ENCODE measurements at regions not wholly inside any gene's neighbourhood (a gene's known extent, or its start where the extent isn't known, plus 50 kb on each side); places are given as distances from the start of the nearest gene placed in this dataset.
"Not testable (repeated sequence)": the region's sequence is repeated elsewhere in the genome, so short reads cannot be mapped to it uniquely, and the experiment has no call there.

DNA sequence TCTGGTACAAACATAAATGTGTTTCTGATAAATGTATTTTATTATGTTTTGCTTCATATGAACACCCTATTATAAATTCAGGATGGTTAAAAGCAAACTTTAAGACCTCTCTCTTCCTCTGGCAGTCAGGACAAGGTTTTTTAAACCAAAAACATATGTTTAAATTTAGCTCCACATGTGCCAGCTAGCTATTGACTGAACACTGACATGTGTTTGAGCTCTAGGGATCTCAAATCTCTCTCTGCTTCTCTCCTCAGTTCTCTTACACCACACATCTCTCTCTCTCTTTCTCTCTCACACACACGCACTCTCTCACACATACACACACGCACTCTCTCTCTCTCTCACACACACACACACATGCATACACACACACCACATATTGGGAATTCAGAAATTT, 150.1 kb upstream of the RFX3 start:
- no peak for DNase-seq (ENCODE audit: extremely low read depth in 1 of 11, low read depth in 9 of 11, low spot score in 4 of 11)

- no peak for DNase-seq (ENCODE audit: extremely low read depth in 1 of 11, low read depth in 9 of 11, low spot score in 4 of 11)
These were observed 148.8 kb upstream of the RFX3 start for GRCh38 chr9:3674561-3674960.

DNA sequence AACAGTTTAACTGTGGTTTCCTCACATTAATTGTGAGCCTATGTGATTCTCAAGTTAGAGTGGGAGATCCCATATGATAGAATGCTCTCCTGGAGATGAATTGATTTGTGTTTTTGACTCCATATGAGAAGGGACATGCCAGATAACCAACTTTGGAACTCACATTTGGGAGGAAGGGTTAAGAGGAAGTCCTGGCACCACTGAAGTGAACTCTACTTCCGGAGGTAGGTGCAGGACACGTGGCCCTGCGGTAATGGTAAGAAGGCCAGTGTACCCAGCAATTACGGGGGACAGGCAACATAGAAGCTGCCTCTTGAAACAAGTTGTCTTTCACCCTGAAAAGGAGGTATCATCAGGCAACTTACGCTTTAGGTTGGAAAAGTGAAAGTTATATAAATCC, 146.6 kb upstream of the RFX3 start:
- DNase-seq (ENCODE audit: extremely low read depth in 1 of 11, low read depth in 9 of 11, low spot score in 4 of 11) = no peak

- no peak for DNase-seq (ENCODE audit: extremely low read depth in 1 of 11, low read depth in 9 of 11, low spot score in 4 of 11)
These were observed 138.2 kb upstream of the RFX3 start for GRCh38 chr9:3664044-3664443.

- DNase-seq (ENCODE audit: extremely low read depth in 1 of 11, low read depth in 9 of 11, low spot score in 4 of 11) = no peak
These were observed 136.9 kb upstream of the RFX3 start for GRCh38 chr9:3662671-3663070.

DNA sequence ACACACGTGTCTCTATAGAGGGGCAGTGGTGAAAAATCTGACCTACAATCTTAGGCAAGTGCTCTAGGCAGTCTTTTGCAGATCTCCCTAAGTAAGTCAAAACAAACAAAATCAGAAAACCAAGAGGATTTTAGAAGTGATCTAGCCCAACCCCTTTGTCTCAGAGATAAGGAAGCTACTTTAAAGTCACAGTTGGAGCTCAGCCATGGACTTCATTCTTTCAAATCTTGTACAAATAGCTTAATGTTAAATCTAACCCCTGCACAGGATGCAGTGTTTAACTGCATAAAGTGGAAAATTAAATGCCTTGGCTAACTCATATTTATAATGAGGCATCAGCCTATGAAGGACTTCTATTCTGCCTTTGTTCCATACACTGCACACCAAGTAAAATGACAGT, 135.1 kb upstream of the RFX3 start:
- DNase-seq (ENCODE audit: extremely low read depth in 1 of 11, low read depth in 9 of 11, low spot score in 4 of 11) = no peak

DNA sequence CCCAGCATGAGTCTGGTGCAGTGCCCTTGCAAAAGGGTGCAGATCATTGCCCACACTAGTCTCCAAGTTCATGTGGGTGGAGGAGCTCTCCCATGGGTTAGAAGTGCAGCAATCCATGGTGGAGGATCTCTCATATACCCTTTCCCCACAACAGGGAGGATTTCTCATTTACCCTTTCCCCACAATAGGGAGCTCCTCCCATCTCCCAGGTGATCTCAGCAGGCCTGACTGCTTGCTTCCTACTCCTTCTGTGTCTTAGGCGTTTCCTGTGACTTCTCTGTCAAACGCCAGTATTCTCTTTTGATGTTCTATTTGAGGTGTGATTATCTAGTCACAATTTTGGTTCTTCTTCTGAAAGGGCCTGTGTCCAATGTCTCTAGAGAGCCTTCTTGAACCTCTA, 133.8 kb upstream of the RFX3 start:
- no peak for DNase-seq (ENCODE audit: extremely low read depth in 1 of 11, low read depth in 9 of 11, low spot score in 4 of 11)

- DNase-seq (ENCODE audit: extremely low read depth in 1 of 11, low read depth in 9 of 11, low spot score in 4 of 11) = no peak
These were observed 133.2 kb upstream of the RFX3 start for GRCh38 chr9:3658964-3659363.

DNA sequence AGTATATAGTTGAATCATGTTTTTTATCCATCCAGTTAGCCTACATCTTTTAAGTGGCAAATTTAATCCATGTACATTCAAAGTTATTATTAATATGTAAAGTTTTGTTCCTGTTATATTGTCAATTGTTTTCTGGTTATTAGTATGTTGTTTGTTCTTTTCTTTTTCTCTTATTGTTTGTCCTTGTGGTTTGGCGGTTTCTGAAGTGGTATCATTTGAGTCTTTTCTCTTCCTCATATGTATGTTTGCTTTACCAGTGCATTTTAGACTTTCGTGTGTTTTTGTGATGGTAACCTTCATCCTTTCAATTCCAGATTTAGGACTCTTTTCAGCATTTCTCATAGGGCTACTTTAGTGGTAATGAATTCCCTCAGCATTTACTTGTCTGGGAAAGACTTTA, 130.4 kb upstream of the RFX3 start:
- no peak for DNase-seq (ENCODE audit: extremely low read depth in 1 of 11, low read depth in 9 of 11, low spot score in 4 of 11)

GRCh38 chr9:3650994-3651622, 125.3 kb upstream of the RFX3 start:
- DNase-seq (ENCODE audit: extremely low read depth in 1 of 11, low read depth in 9 of 11, low spot score in 4 of 11) = no peak

DNA sequence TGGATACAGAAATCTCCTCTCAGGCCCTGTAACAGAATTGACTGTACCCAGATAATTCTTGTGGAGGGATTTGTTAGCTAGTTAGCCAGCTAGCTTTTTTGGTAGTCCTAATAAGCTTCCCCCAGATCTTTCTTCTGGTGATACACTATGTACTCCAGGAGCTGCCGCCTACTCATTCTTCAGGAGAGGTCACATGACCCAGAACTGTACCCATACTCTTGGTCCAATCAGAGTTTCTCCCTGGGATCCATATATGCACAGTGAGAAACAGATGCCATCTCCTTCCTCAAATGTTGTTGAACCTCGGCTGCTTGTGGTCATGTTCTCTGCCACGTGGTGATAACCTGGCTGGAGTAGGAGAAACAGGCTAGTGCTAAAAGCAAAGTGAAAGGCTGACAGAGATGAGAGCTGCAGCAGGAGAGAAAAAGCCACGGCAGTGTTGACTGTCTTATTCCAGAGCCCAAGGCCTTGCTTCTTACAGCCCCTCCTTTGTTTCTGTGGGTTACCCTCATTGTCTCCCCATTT, 123.0 kb upstream of the RFX3 start:
- DNase-seq (ENCODE audit: extremely low read depth in 1 of 11, low read depth in 9 of 11, low spot score in 4 of 11) = no peak

- DNase-seq (ENCODE audit: extremely low read depth in 1 of 11, low read depth in 9 of 11, low spot score in 4 of 11) = no peak
These were observed 122.5 kb upstream of the RFX3 start for GRCh38 chr9:3648266-3648665.

DNA sequence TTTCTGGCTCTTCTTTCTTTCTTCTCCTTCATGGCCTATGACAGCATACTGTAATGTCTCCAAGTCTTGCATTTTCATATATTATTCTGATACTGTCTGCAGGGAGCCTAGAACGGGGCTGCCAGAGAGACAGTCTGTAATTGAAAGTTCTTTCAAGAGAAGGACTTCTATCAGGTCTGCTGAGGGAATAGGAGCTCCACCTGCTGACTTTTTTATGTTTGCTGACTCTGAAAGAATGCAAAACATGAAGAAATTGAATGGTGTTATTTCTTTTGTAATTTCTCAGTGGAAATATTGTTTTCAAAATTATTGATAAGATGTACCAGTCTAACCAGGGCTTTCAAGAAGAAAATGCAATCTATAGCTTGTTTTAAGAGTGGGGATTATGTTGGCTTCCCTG, 121.9 kb upstream of the RFX3 start:
- DNase-seq (ENCODE audit: extremely low read depth in 1 of 11, low read depth in 9 of 11, low spot score in 4 of 11) = no peak

DNA sequence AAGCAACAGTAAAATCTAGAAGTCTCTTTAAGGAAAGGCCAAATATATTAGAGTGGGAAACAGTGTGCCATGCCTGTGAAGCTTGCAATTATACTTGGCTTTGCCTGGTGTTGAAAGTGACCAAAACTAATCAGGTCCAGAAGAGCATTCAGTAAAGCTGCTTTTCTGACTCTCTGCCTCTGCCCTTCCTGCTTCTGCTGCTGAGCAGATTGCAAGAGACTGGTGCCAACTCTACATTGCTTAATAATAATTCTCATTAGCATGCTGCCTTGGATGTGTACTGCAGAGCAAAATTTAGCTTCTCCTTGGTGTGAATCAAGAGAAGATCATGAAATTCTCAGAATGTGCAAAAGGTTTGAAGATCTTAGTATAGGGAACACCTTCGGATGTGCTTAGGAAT, 120.4 kb upstream of the RFX3 start:
- no peak for DNase-seq (ENCODE audit: extremely low read depth in 1 of 11, low read depth in 9 of 11, low spot score in 4 of 11)

DNA sequence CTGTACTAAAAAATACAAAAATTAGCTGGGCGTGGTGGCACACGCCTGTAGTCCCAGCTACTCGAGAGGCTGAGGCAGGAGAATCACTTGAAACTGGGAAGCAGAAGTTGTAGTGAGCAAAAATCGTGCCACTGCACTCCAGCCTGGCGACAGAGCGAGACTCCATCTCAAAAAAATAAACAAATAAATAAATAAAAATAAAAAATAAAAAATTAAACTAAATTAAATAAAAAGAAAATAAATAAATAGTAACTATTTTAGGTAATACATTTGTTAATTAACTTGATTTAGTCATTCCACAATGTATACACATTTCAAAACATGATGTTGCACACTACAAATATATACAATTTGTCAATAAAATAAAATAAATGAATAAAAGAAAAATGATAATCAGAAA, 116.3 kb upstream of the RFX3 start:
- DNase-seq (ENCODE audit: extremely low read depth in 1 of 11, low read depth in 9 of 11, low spot score in 4 of 11) = not testable (repeated sequence)

GRCh38 chr9:3629495-3629894, 103.7 kb upstream of the RFX3 start:
- DNase-seq (ENCODE audit: extremely low read depth in 1 of 11, low read depth in 9 of 11, low spot score in 4 of 11) = no peak

GRCh38 chr9:3628239-3628638, 102.4 kb upstream of the RFX3 start:
- DNase-seq (ENCODE audit: extremely low read depth in 1 of 11, low read depth in 9 of 11, low spot score in 4 of 11) = no peak

DNA sequence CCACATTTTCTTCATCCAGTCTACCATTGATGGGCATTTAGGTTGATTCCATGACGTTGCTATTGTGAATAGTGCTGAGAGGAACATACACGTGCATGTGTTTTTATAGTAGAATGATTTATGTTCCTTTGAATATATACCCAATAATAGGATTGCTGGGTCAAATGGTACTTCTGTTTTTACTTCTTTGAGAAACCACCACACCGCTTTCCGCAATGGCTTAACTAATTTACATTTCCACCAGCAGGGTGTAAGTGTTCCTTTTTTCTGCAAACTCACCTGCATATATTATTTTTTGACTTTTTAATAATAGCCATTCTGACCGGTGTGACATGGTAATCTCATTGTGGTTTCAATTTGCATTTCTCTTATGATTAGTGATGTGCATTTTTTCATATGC, 82.2 kb upstream of the RFX3 start:
- no peak for DNase-seq (ENCODE audit: extremely low read depth in 1 of 11, low read depth in 9 of 11, low spot score in 4 of 11)

- no peak for DNase-seq (ENCODE audit: extremely low read depth in 1 of 11, low read depth in 9 of 11, low spot score in 4 of 11)
These were observed 74.9 kb upstream of the RFX3 start for GRCh38 chr9:3600672-3601071.

DNA sequence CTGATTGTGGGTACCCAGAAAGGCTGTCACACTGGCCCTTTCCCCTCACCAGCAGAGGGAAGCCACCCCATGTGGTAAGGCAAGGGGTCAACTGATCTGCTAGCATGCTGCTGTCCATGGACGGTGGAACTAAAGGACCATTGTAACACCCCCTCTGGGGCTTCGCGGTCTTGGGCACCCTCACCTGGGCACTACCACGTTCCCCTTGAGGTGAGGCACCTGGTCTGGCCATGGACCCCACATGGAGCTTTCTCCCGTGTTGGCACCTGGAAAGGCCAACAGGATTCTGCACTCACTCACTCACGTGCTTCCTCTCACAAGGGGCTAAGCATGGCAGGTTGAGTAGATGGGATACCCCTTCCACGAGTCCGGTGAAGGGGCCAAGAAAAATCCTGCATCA, 72.0 kb upstream of the RFX3 start:
- DNase-seq (ENCODE audit: extremely low read depth in 1 of 11, low read depth in 9 of 11, low spot score in 4 of 11) = no peak

DNA sequence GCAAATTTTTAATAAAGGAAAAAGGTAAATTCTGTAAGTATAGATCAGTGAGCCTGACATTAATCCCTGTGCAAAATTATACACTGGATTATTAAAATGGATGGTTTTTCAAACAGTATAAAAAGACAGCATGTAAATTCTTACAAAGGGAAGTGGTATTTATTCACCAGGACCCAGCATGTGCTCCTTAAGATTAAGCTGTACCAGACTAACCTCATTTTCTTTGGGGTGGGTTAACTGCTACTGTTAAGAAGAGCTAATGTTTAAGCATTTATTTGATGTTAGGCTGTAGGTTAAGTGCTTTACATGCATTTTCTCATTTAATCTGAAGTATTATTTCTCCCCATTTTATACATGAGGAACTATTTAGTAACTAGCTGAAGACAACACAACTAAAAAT, 60.3 kb upstream of the RFX3 start:
- DNase-seq (ENCODE audit: extremely low read depth in 1 of 11, low read depth in 9 of 11, low spot score in 4 of 11) = no peak

- DNase-seq (ENCODE audit: extremely low read depth in 1 of 11, low read depth in 9 of 11, low spot score in 4 of 11) = no peak
These were observed 59.8 kb upstream of the RFX3 start for GRCh38 chr9:3585606-3586005.
